ENCODE measurements at regions not wholly inside any gene's neighbourhood (a gene's known extent, or its start where the extent isn't known, plus 50 kb on each side); places are given as distances from the start of the nearest gene placed in this dataset.

GRCh38 chr11:112725636-112726035 is 235.6 kb upstream of the NCAM1 start:
- H3K27me3 ChIP-seq, result peaks cover 0 to 21% of the 10 kb centered on the region in 2 donors
- DNase-seq (no peak), ATAC-seq (no peak)
- H3K27ac ChIP-seq, result no peak overlapping the region
- no peaks in the 10 kb centered on the region for H3K4me1 ChIP-seq
- H3K9me3 ChIP-seq, result no peaks in the 10 kb centered on the region
- no peak for TF ChIP-seq CTCF (IDR thresholded peaks at IDR 0.05)
- intact Hi-C loops (cut with DNase I), result no loop called here
- no peak overlapping the region for H3K4me3 ChIP-seq
- H3K36me3 ChIP-seq, result no peaks in the 10 kb centered on the region

- Histone ChIP-seq H3K27ac (no peak overlapping the region), H3K4me3 (no peak overlapping the region), H3K36me3 (no peaks in the 10 kb centered on the region), H3K4me1 (no peaks in the 10 kb centered on the region), H3K27me3 (peaks cover 0 to 21% of the 10 kb centered on the region in 2 donors), H3K9me3 (no peaks in the 10 kb centered on the region)
- intact Hi-C loops (cut with DNase I), result no loop called here
- no peak for ATAC-seq
- TF ChIP-seq CTCF (IDR thresholded peaks at IDR 0.05), result no peak
- no peak for DNase-seq
These were observed 233.8 kb upstream of the NCAM1 start for GRCh38 chr11:112727341-112727841.

GRCh38 chr11:112728288-112728687 is 232.9 kb upstream of the NCAM1 start:
- Histone ChIP-seq H3K36me3 (no peaks in the 10 kb centered on the region), H3K27me3 (peaks cover 0 to 12% of the 10 kb centered on the region in 2 donors), H3K9me3 (no peaks in the 10 kb centered on the region), H3K4me1 (no peaks in the 10 kb centered on the region), H3K27ac (no peak overlapping the region), H3K4me3 (no peak overlapping the region)
- DNase-seq, result no peak
- no peak for TF ChIP-seq CTCF (IDR thresholded peaks at IDR 0.05)
- no peak for ATAC-seq
- intact Hi-C loops (cut with DNase I), result no loop called here

GRCh38 chr11:112728716-112729115 is 232.5 kb upstream of the NCAM1 start:
- Histone ChIP-seq H3K27me3 (peaks cover 0 to 9% of the 10 kb centered on the region in 2 donors), H3K4me3 (no peak overlapping the region), H3K4me1 (no peaks in the 10 kb centered on the region), H3K27ac (no peak overlapping the region), H3K36me3 (no peaks in the 10 kb centered on the region), H3K9me3 (no peaks in the 10 kb centered on the region)
- no peak for TF ChIP-seq CTCF (IDR thresholded peaks at IDR 0.05)
- DNase-seq (no peak), ATAC-seq (no peak)
- intact Hi-C loops (cut with DNase I), result no loop called here

GRCh38 chr11:112730591-112730990 is 230.6 kb upstream of the NCAM1 start:
- H3K27ac ChIP-seq, result no peak overlapping the region
- DNase-seq (no peak), ATAC-seq (no peak)
- no peaks in the 10 kb centered on the region for H3K9me3 ChIP-seq
- TF ChIP-seq CTCF (IDR thresholded peaks at IDR 0.05), result no peak
- H3K4me3 ChIP-seq, result no peak overlapping the region
- no peaks in the 10 kb centered on the region for H3K4me1 ChIP-seq
- H3K36me3 ChIP-seq, result no peaks in the 10 kb centered on the region
- no peaks in the 10 kb centered on the region for H3K27me3 ChIP-seq
- intact Hi-C loops (cut with DNase I), result no loop called here
